ENCODE measurements at regions not wholly inside any gene's neighbourhood (a gene's known extent, or its start where the extent isn't known, plus 50 kb on each side); places are given as distances from the start of the nearest gene placed in this dataset.

DNA sequence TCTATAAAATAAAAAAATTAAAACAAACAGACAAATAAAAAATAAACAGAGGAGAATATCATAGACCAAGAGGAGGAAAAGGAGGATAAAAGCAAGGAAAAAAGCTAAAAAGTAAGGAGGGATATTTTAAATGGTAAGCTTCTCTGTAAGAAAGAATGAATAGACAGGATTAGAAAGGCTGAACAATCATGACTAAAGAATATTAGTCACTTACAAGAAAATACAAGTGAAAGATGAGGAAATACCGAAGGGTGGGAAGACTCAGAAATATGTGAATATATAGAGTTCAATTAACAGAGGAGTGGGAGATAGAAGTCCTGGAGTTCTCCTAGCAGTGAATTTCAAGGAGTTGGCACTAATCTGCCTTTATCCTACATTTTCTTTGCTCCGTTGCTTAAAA is 162.6 kb downstream of the RTL3 start:
- Mint-ChIP-seq H3K36me3 (no peaks in the 10 kb centered on the region), H3K4me1 (peaks cover 19% of the 10 kb centered on the region), H3K27ac (no peak overlapping the region), H3K27me3 (ENCODE audit: low read depth) (no peaks in the 10 kb centered on the region; the same call in 1 of the 2 replicates), H3K9me3 (peaks cover 5% of the 10 kb centered on the region; the same call in 1 of the 2 replicates), H3K4me3 (no peak overlapping the region)
- TF ChIP-seq, protein P1, sequence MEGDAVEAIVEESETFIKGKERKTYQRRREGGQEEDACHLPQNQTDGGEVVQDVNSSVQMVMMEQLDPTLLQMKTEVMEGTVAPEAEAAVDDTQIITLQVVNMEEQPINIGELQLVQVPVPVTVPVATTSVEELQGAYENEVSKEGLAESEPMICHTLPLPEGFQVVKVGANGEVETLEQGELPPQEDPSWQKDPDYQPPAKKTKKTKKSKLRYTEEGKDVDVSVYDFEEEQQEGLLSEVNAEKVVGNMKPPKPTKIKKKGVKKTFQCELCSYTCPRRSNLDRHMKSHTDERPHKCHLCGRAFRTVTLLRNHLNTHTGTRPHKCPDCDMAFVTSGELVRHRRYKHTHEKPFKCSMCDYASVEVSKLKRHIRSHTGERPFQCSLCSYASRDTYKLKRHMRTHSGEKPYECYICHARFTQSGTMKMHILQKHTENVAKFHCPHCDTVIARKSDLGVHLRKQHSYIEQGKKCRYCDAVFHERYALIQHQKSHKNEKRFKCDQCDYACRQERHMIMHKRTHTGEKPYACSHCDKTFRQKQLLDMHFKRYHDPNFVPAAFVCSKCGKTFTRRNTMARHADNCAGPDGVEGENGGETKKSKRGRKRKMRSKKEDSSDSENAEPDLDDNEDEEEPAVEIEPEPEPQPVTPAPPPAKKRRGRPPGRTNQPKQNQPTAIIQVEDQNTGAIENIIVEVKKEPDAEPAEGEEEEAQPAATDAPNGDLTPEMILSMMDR (IDR thresholded peaks at IDR 0.05) = no peak
- TF ChIP-seq NFATC4 (CRISPR knock-in tag; IDR thresholded peaks at IDR 0.05) = no peak
- TF ChIP-seq, protein P2, sequence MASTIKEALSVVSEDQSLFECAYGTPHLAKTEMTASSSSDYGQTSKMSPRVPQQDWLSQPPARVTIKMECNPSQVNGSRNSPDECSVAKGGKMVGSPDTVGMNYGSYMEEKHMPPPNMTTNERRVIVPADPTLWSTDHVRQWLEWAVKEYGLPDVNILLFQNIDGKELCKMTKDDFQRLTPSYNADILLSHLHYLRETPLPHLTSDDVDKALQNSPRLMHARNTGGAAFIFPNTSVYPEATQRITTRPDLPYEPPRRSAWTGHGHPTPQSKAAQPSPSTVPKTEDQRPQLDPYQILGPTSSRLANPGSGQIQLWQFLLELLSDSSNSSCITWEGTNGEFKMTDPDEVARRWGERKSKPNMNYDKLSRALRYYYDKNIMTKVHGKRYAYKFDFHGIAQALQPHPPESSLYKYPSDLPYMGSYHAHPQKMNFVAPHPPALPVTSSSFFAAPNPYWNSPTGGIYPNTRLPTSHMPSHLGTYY (CRISPR knock-in tag; IDR thresholded peaks at IDR 0.05) = no peak
- no peak for TF ChIP-seq SP1 (CRISPR knock-in tag; conservative IDR thresholded peaks at IDR 0.05)
- no peak for TF ChIP-seq ZNF423 (CRISPR knock-in tag; IDR thresholded peaks at IDR 0.05)
- TF ChIP-seq, protein P3, sequence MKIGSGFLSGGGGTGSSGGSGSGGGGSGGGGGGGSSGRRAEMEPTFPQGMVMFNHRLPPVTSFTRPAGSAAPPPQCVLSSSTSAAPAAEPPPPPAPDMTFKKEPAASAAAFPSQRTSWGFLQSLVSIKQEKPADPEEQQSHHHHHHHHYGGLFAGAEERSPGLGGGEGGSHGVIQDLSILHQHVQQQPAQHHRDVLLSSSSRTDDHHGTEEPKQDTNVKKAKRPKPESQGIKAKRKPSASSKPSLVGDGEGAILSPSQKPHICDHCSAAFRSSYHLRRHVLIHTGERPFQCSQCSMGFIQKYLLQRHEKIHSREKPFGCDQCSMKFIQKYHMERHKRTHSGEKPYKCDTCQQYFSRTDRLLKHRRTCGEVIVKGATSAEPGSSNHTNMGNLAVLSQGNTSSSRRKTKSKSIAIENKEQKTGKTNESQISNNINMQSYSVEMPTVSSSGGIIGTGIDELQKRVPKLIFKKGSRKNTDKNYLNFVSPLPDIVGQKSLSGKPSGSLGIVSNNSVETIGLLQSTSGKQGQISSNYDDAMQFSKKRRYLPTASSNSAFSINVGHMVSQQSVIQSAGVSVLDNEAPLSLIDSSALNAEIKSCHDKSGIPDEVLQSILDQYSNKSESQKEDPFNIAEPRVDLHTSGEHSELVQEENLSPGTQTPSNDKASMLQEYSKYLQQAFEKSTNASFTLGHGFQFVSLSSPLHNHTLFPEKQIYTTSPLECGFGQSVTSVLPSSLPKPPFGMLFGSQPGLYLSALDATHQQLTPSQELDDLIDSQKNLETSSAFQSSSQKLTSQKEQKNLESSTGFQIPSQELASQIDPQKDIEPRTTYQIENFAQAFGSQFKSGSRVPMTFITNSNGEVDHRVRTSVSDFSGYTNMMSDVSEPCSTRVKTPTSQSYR (CRISPR knock-in tag; IDR thresholded peaks at IDR 0.05) = no peak
- no peak for TF ChIP-seq FOXJ3 (CRISPR knock-in tag; IDR thresholded peaks at IDR 0.05; ENCODE audit: borderline replicate concordance)
- TF ChIP-seq, protein P4, sequence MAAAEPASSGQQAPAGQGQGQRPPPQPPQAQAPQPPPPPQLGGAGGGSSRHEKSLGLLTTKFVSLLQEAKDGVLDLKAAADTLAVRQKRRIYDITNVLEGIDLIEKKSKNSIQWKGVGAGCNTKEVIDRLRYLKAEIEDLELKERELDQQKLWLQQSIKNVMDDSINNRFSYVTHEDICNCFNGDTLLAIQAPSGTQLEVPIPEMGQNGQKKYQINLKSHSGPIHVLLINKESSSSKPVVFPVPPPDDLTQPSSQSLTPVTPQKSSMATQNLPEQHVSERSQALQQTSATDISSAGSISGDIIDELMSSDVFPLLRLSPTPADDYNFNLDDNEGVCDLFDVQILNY (CRISPR knock-in tag; IDR thresholded peaks at IDR 0.05) = no peak
- no peak for TF ChIP-seq TCF7 (CRISPR knock-in tag; IDR thresholded peaks at IDR 0.05; ENCODE audit: low read depth)
- TF ChIP-seq TEAD1 (CRISPR knock-in tag; IDR thresholded peaks at IDR 0.05) = no peak
- TF ChIP-seq, protein P5, sequence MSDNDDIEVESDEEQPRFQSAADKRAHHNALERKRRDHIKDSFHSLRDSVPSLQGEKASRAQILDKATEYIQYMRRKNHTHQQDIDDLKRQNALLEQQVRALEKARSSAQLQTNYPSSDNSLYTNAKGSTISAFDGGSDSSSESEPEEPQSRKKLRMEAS (CRISPR knock-in tag; IDR thresholded peaks at IDR 0.05) = no peak
- TF ChIP-seq, protein P6, sequence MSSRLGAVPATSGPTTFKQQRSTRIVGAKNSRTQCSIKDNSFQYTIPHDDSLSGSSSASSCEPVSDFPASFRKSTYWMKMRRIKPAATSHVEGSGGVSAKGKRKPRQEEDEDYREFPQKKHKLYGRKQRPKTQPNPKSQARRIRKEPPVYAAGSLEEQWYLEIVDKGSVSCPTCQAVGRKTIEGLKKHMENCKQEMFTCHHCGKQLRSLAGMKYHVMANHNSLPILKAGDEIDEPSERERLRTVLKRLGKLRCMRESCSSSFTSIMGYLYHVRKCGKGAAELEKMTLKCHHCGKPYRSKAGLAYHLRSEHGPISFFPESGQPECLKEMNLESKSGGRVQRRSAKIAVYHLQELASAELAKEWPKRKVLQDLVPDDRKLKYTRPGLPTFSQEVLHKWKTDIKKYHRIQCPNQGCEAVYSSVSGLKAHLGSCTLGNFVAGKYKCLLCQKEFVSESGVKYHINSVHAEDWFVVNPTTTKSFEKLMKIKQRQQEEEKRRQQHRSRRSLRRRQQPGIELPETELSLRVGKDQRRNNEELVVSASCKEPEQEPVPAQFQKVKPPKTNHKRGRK (CRISPR knock-in tag; IDR thresholded peaks at IDR 0.05; ENCODE audit: borderline replicate concordance) = no peak
- TF ChIP-seq GTF2I (CRISPR knock-in tag; conservative IDR thresholded peaks at IDR 0.05) = no peak
- TF ChIP-seq MXD4 (CRISPR knock-in tag; IDR thresholded peaks at IDR 0.05; ENCODE audit: borderline replicate concordance) = no peak
- no peak for TF ChIP-seq TEAD4 (CRISPR knock-in tag; IDR thresholded peaks at IDR 0.05)
- TF ChIP-seq, protein P7, sequence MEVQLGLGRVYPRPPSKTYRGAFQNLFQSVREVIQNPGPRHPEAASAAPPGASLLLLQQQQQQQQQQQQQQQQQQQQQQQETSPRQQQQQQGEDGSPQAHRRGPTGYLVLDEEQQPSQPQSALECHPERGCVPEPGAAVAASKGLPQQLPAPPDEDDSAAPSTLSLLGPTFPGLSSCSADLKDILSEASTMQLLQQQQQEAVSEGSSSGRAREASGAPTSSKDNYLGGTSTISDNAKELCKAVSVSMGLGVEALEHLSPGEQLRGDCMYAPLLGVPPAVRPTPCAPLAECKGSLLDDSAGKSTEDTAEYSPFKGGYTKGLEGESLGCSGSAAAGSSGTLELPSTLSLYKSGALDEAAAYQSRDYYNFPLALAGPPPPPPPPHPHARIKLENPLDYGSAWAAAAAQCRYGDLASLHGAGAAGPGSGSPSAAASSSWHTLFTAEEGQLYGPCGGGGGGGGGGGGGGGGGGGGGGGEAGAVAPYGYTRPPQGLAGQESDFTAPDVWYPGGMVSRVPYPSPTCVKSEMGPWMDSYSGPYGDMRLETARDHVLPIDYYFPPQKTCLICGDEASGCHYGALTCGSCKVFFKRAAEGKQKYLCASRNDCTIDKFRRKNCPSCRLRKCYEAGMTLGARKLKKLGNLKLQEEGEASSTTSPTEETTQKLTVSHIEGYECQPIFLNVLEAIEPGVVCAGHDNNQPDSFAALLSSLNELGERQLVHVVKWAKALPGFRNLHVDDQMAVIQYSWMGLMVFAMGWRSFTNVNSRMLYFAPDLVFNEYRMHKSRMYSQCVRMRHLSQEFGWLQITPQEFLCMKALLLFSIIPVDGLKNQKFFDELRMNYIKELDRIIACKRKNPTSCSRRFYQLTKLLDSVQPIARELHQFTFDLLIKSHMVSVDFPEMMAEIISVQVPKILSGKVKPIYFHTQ (CRISPR knock-in tag; IDR thresholded peaks at IDR 0.05) = no peak
- TF ChIP-seq RELA (CRISPR knock-in tag; IDR thresholded peaks at IDR 0.05; ENCODE audit: borderline replicate concordance) = no peak
- TF ChIP-seq ZNF263 (CRISPR knock-in tag; IDR thresholded peaks at IDR 0.05; ENCODE audit: low read depth) = no peak
- no peak for TF ChIP-seq CREM (CRISPR knock-in tag; IDR thresholded peaks at IDR 0.05)
- ATAC-seq (no peak), DNase-seq (ENCODE audit: low spot score) (no peak)
- ChIA-PET POLR2A (no interaction called here), CTCF (no interaction called here)
